Endodermal cell (in vitro differentiated cells): ENCODE measurements at regions not wholly inside any gene's neighbourhood (a gene's known extent, or its start where the extent isn't known, plus 50 kb on each side); places are given as distances from the start of the nearest gene placed in this dataset.

Experiments used
- DNase-seq: peaks from one replicate; pipeline ENCODE4 v3.0.0-alpha.2; 2017
- H3K27ac ChIP-seq: 2 replicates; pipeline ENCODE4 v1.5.1; 2013; ENCODE audit warnings: mild to moderate bottlenecking, low read depth, low read length, moderate library complexity
- H3K27me3 ChIP-seq: 2 replicates; pipeline ENCODE4 v1.6.1; 2013; ENCODE audit warnings: mild to moderate bottlenecking, low read length, moderate library complexity; ENCODE audit not compliant: insufficient read depth, control insufficient read depth, poor library complexity, severe bottlenecking
- H3K36me3 ChIP-seq: 2 replicates; pipeline ENCODE4 v1.7.0; 2013; ENCODE audit warnings: mild to moderate bottlenecking, low read length, moderate library complexity; ENCODE audit not compliant: control insufficient read depth, insufficient read depth
- H3K4me1 ChIP-seq: one replicate; pipeline ENCODE4 v1.7.0; 2013; ENCODE audit warnings: low read length; ENCODE audit not compliant: control insufficient read depth, insufficient read depth
- H3K4me3 ChIP-seq: 2 replicates; pipeline ENCODE4 v1.5.1; 2013; ENCODE audit warnings: mild to moderate bottlenecking, low read length, moderate library complexity
- H3K9ac ChIP-seq: 2 replicates; pipeline ENCODE4 v1.6.1; 2013; ENCODE audit warnings: mild to moderate bottlenecking, low read length, moderate library complexity; ENCODE audit not compliant: poor library complexity, severe bottlenecking; ENCODE audit errors: extremely low read depth
- H3K9me3 ChIP-seq: 2 replicates; pipeline ENCODE4 v1.6.1; 2013; ENCODE audit warnings: mild to moderate bottlenecking, low read length, moderate library complexity; ENCODE audit not compliant: control insufficient read depth
- H3K27ac Mint-ChIP-seq: 2 replicates; pipeline ENCODE4 v1.8.0; 2020; ENCODE audit warnings: mixed read lengths
- H3K27me3 Mint-ChIP-seq: 2 replicates; pipeline ENCODE4 v1.8.0; 2021; ENCODE audit warnings: mild to moderate bottlenecking, mixed read lengths; ENCODE audit not compliant: insufficient read depth
- H3K36me3 Mint-ChIP-seq: 2 replicates; pipeline ENCODE4 v1.8.0; 2020; ENCODE audit warnings: low read depth, mixed read lengths
- H3K4me1 Mint-ChIP-seq: 2 replicates; pipeline ENCODE4 v1.8.0; 2020; ENCODE audit warnings: mixed read lengths
- H3K4me3 Mint-ChIP-seq: 2 replicates; pipeline ENCODE4 v1.8.0; 2020; ENCODE audit warnings: mild to moderate bottlenecking, moderate library complexity, mixed read lengths
- H3K9me3 Mint-ChIP-seq: 2 replicates; pipeline ENCODE4 v1.8.0; 2020; ENCODE audit warnings: mild to moderate bottlenecking, mixed read lengths
- CTCF ChIP-seq: fragments of 200-600 bp; sonication (generic); conservative IDR thresholded peaks from 2 replicates; pipeline ENCODE4 v1.5.0; 2021; ENCODE audit warnings: antibody characterized with exemption, mild to moderate bottlenecking
- WGBS, 2 experiments: methylation state at CpG; one replicate each; pipeline versions ENCODE4 v1.1.5 to v1.1.7; 2013; ENCODE audit warnings: missing lambda C conversion rate in 2 of 2, mixed read lengths in 1 of 2; ENCODE audit not compliant: insufficient coverage in 1 of 2, insufficient read length in 1 of 2; 5-methylcytosine and 5-hydroxymethylcytosine counted together

GRCh38 chr5:145539201-145539600, 295.9 kb downstream of the PRELID2 start:
- peaks cover 6% of the 10 kb centered on the region for H3K9me3 Mint-ChIP-seq
- H3K27ac ChIP-seq, result no peak overlapping the region
- no peak overlapping the region for H3K4me3 Mint-ChIP-seq
- H3K36me3 ChIP-seq, result no peaks in the 10 kb centered on the region
- H3K9me3 ChIP-seq, result peaks cover 6% of the 10 kb centered on the region
- H3K9ac ChIP-seq, result no peak overlapping the region
- H3K27ac Mint-ChIP-seq, result no peak overlapping the region
- no peak overlapping the region for H3K4me3 ChIP-seq
- no peaks in the 10 kb centered on the region for H3K4me1 ChIP-seq
- no peak for DNase-seq
- WGBS, 2 experiments, result 96 to 100% methylated on average over 2 of the region's 2 CpGs
- H3K27me3 ChIP-seq, result no peaks in the 10 kb centered on the region
- TF ChIP-seq CTCF, result no peak
- no peaks in the 10 kb centered on the region for H3K36me3 Mint-ChIP-seq
- H3K27me3 Mint-ChIP-seq, result no peaks in the 10 kb centered on the region
- H3K4me1 Mint-ChIP-seq, result no peaks in the 10 kb centered on the region

- peaks cover 6% of the 10 kb centered on the region for H3K9me3 Mint-ChIP-seq
- Histone ChIP-seq H3K27me3 (no peaks in the 10 kb centered on the region), H3K4me3 (no peak overlapping the region), H3K9me3 (peaks cover 6% of the 10 kb centered on the region), H3K4me1 (no peaks in the 10 kb centered on the region), H3K9ac (no peak overlapping the region), H3K36me3 (no peaks in the 10 kb centered on the region), H3K27ac (no peak overlapping the region)
- no peak overlapping the region for H3K27ac Mint-ChIP-seq
- H3K4me1 Mint-ChIP-seq, result no peaks in the 10 kb centered on the region
- H3K4me3 Mint-ChIP-seq, result no peak overlapping the region
- no peak for TF ChIP-seq CTCF
- no peak for DNase-seq
- no peaks in the 10 kb centered on the region for H3K27me3 Mint-ChIP-seq
- 90 to 100% methylated on average over 4 of the region's 4 CpGs for WGBS, 2 experiments
- H3K36me3 Mint-ChIP-seq, result no peaks in the 10 kb centered on the region
Measured at GRCh38 chr5:145536133-145536532, 299.0 kb downstream of the PRELID2 start.

- Mint-ChIP-seq H3K27me3 (no peaks in the 10 kb centered on the region), H3K36me3 (no peaks in the 10 kb centered on the region), H3K4me1 (no peaks in the 10 kb centered on the region), H3K27ac (no peak overlapping the region), H3K9me3 (no peaks in the 10 kb centered on the region), H3K4me3 (no peak overlapping the region)
- no peak overlapping the region for H3K9ac ChIP-seq
- no peaks in the 10 kb centered on the region for H3K27me3 ChIP-seq
- no peak for TF ChIP-seq CTCF
- H3K27ac ChIP-seq, result no peak overlapping the region
- H3K4me3 ChIP-seq, result no peak overlapping the region
- no peaks in the 10 kb centered on the region for H3K4me1 ChIP-seq
- WGBS, 2 experiments, result 88 to 90% methylated on average over 3 to 5 of the region's 5 CpGs
- no peak for DNase-seq
- no peaks in the 10 kb centered on the region for H3K9me3 ChIP-seq
- H3K36me3 ChIP-seq, result no peaks in the 10 kb centered on the region
Measured at GRCh38 chr5:145531038-145531734, 304.0 kb downstream of the PRELID2 start.
